ENCODE measurements at regions not wholly inside any gene's neighbourhood (a gene's known extent, or its start where the extent isn't known, plus 50 kb on each side); places are given as distances from the start of the nearest gene placed in this dataset.

DNA sequence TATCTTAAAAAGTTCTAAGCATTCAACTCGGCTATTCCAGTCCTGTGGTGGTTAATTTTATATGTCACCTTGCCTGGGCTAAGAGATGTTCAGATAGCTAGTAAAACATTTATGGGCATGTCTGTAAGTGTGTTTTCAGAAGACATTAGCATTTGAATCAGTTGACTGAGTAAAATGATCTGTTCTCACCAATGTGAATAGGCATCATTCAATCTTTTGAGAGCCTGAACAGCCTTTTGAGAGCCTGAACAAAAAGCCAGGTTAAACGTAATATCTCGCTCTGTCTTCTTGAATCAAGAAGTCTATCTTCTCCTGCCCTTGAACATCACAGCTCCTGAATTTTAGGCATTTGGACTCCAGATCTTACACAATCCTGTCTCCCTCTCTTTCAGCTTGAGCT lies 1266.1 kb downstream of the LRFN5 start:
- 64 to 77% (median 68%) methylated on average over 3 of the region's 3 CpGs for WGBS, 4 donors

GRCh38 chr14:42869681-42870080 lies 1263.0 kb downstream of the LRFN5 start:
- no peak for DNase-seq
- no peaks in the 10 kb centered on the region for H3K27me3 ChIP-seq
- no peak for ATAC-seq
- no peak overlapping the region for H3K27ac ChIP-seq
- TF ChIP-seq, protein P1, sequence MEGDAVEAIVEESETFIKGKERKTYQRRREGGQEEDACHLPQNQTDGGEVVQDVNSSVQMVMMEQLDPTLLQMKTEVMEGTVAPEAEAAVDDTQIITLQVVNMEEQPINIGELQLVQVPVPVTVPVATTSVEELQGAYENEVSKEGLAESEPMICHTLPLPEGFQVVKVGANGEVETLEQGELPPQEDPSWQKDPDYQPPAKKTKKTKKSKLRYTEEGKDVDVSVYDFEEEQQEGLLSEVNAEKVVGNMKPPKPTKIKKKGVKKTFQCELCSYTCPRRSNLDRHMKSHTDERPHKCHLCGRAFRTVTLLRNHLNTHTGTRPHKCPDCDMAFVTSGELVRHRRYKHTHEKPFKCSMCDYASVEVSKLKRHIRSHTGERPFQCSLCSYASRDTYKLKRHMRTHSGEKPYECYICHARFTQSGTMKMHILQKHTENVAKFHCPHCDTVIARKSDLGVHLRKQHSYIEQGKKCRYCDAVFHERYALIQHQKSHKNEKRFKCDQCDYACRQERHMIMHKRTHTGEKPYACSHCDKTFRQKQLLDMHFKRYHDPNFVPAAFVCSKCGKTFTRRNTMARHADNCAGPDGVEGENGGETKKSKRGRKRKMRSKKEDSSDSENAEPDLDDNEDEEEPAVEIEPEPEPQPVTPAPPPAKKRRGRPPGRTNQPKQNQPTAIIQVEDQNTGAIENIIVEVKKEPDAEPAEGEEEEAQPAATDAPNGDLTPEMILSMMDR (IDR thresholded peaks at IDR 0.05), result no peak
- TF ChIP-seq POLR2A (IDR thresholded peaks at IDR 0.05), result no peak
- no peak overlapping the region for H3K4me3 ChIP-seq
- H3K36me3 ChIP-seq, result no peaks in the 10 kb centered on the region
- no peaks in the 10 kb centered on the region for H3K9me3 ChIP-seq
- WGBS, 4 donors, result 70 to 95% (median 84%) methylated on average over 1 of the region's 1 CpG
- intact Hi-C loops (cut with DNase I), result no loop called here
- H3K4me1 ChIP-seq, result no peaks in the 10 kb centered on the region

More for the DNA sequence above, 1266.1 kb downstream of the LRFN5 start:
- TF ChIP-seq, protein P1 (IDR thresholded peaks at IDR 0.05), result no peak
- TF ChIP-seq POLR2A (IDR thresholded peaks at IDR 0.05), result no peak
- no peak for ATAC-seq
- Histone ChIP-seq H3K27ac (no peak overlapping the region), H3K27me3 (no peaks in the 10 kb centered on the region), H3K4me3 (no peak overlapping the region), H3K36me3 (no peaks in the 10 kb centered on the region), H3K4me1 (no peaks in the 10 kb centered on the region), H3K9me3 (no peaks in the 10 kb centered on the region)
- DNase-seq, result no peak
- intact Hi-C loops (cut with DNase I), result no loop called here

DNA sequence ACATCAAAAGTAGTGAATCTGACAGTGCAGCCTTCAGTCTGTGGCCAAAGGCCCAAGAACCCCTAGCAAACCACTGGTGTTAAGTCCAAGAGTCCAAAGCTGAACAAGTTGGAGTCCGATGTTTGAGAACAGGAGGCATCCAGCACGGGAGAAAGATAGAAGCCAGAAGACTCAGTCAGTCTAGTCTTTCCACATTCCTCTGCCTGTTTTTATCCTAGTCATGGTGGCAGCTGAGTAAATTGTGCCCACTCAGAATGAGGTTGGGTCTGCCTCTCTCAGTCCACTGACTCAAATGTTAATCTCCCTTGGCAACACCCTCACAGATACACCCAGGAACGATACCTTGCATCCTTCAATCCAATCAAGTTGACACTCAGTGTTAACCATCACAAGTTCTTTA lies 1255.4 kb downstream of the LRFN5 start:
- ATAC-seq (no peak), DNase-seq (no peak)
- intact Hi-C loops (cut with DNase I), result no loop called here
- Histone ChIP-seq H3K27me3 (no peaks in the 10 kb centered on the region), H3K4me3 (no peak overlapping the region), H3K4me1 (no peaks in the 10 kb centered on the region), H3K36me3 (no peaks in the 10 kb centered on the region), H3K27ac (no peak overlapping the region), H3K9me3 (no peaks in the 10 kb centered on the region)
- TF ChIP-seq POLR2A (IDR thresholded peaks at IDR 0.05), result no peak
- TF ChIP-seq, protein P1 (IDR thresholded peaks at IDR 0.05), result no peak
- WGBS, 4 donors, result 81 to 84% (median 83%) methylated on average over 3 of the region's 3 CpGs

DNA sequence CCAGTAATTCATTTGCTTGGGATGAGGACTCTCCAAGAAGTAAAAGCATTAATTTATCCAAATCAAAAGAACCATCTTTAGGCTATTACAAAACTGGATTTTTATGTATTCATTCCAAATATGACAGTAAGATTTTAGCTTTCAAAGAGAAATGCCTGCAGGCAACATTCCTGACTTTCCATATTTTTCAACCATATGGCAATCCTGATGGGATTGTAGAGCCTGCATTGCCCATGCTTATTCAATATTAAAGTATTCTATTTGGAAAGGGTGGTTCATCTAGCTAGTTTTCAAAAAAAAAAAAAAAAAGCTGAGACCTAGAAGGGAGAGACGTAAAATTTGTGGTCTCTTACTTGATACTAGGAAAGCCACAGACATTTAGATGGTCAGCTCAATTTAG lies 1253.7 kb downstream of the LRFN5 start:
- H3K4me1 ChIP-seq, result no peaks in the 10 kb centered on the region
- intact Hi-C loops (cut with DNase I), result no loop called here
- no peak overlapping the region for H3K4me3 ChIP-seq
- TF ChIP-seq, protein P1 (IDR thresholded peaks at IDR 0.05), result no peak
- DNase-seq, result no peak
- 64 to 80% (median 74%) methylated on average over 1 of the region's 1 CpG for WGBS, 4 donors
- H3K9me3 ChIP-seq, result no peaks in the 10 kb centered on the region
- no peaks in the 10 kb centered on the region for H3K27me3 ChIP-seq
- H3K36me3 ChIP-seq, result no peaks in the 10 kb centered on the region
- no peak overlapping the region for H3K27ac ChIP-seq
- ATAC-seq, result no peak
